Tibial nerve (tissue), 4 donors: ENCODE measurements at regions not wholly inside any gene's neighbourhood (a gene's known extent, or its start where the extent isn't known, plus 50 kb on each side); places are given as distances from the start of the nearest gene placed in this dataset.

ENCODE experiments used
- EP300 ChIP-seq, 2 donors: sonication (generic); formaldehyde crosslinking; IDR thresholded peaks; one replicate each; pipeline ENCODE4 v1.6.1; 2017; ENCODE audit warnings: antibody characterized with exemption in 2 of 2, mild to moderate bottlenecking in 1 of 2
- POLR2A ChIP-seq, 2 donors: fragments of 450-650 bp; IDR thresholded peaks; one replicate each; pipeline ENCODE4 v1.6.1; 2017; ENCODE audit warnings: antibody characterized with exemption in 2 of 2, mild to moderate bottlenecking in 2 of 2, moderate library complexity in 2 of 2
- TF ChIP-seq, protein P1 (sequence below), 5 experiments: fragments of 200-600 bp in 3 of 5; fragments of 450-650 bp in 2 of 5; sonication (generic) in 3 of 5; IDR thresholded peaks; one replicate each; pipeline ENCODE4 v1.5.1; 2016 to 2019; ENCODE audit warnings: antibody characterized with exemption in 5 of 5, mild to moderate bottlenecking in 3 of 5, moderate library complexity in 2 of 5

DNA sequence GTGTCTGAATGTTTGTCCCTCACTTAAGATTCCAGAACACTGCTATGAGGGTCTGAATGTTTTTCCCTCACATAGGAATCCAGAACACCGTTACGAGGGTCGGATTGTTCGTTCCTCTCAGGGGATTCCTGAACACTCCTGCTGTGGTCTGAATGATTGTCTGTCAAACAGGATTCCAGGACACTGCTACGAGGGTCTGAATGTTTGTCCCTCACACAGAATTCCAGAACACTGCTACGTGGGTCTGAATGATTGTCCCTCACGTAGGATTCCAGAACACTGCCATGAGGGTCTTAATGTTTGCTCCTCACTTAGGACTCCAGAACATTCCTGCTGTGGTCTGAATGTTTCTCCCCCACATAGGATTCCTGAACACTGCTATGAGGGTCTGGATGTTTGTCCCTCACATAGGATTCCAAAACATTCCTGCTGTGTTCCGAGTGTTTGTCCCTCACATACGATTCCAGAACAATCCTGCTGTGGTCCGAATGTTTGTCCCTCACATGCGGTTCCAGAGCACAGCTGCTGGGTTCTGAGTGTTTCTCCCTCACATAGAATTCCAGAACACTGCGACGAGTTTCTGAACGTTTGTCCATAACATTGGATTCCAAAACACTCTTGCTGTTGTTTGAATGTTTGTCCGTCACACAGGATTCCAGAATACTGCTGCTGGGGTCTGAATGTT is 199.5 kb downstream of the FOXD4L6 start:
- TF ChIP-seq, protein P1, sequence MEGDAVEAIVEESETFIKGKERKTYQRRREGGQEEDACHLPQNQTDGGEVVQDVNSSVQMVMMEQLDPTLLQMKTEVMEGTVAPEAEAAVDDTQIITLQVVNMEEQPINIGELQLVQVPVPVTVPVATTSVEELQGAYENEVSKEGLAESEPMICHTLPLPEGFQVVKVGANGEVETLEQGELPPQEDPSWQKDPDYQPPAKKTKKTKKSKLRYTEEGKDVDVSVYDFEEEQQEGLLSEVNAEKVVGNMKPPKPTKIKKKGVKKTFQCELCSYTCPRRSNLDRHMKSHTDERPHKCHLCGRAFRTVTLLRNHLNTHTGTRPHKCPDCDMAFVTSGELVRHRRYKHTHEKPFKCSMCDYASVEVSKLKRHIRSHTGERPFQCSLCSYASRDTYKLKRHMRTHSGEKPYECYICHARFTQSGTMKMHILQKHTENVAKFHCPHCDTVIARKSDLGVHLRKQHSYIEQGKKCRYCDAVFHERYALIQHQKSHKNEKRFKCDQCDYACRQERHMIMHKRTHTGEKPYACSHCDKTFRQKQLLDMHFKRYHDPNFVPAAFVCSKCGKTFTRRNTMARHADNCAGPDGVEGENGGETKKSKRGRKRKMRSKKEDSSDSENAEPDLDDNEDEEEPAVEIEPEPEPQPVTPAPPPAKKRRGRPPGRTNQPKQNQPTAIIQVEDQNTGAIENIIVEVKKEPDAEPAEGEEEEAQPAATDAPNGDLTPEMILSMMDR (IDR thresholded peaks at IDR 0.05): no peak
- TF ChIP-seq EP300 (IDR thresholded peaks at IDR 0.05) (no peak), POLR2A (IDR thresholded peaks at IDR 0.05) (no peak)
